Karpas-422 (cell line): ENCODE measurements at regions not wholly inside any gene's neighbourhood (a gene's known extent, or its start where the extent isn't known, plus 50 kb on each side); places are given as distances from the start of the nearest gene placed in this dataset.

Experiments
- DNase-seq: peaks from one replicate; pipeline ENCODE4 v3.0.0-alpha.2; 2015
- H2AFZ ChIP-seq: fragments of 200-600 bp; sonication (generic); 2 replicates; pipeline ENCODE4 v1.6.1; 2014; ENCODE audit warnings: antibody characterized with exemption, low read length, mixed read lengths
- H3K27ac ChIP-seq: fragments of 200-600 bp; sonication (generic); 2 replicates; pipeline ENCODE4 v1.5.1; 2014; ENCODE audit warnings: mild to moderate bottlenecking, low read length, moderate library complexity
- H3K27me3 ChIP-seq: fragments of 200-600 bp; sonication (generic); 2 replicates; pipeline ENCODE4 v1.6.1; 2014; ENCODE audit warnings: low read length, mixed read lengths
- H3K36me3 ChIP-seq: fragments of 200-600 bp; sonication (generic); 2 replicates; pipeline ENCODE4 v1.6.1; 2014; ENCODE audit warnings: low read length, mixed read lengths; ENCODE audit not compliant: insufficient read depth
- H3K4me1 ChIP-seq: fragments of 200-600 bp; sonication (generic); 2 replicates; pipeline ENCODE4 v1.6.1; 2014; ENCODE audit warnings: mild to moderate bottlenecking, low read length, mixed read lengths
- H3K4me2 ChIP-seq: fragments of 200-600 bp; sonication (generic); 2 replicates; pipeline ENCODE4 v1.6.1; 2014; ENCODE audit warnings: low read length, low read depth, mild to moderate bottlenecking; ENCODE audit not compliant: poor library complexity, severe bottlenecking
- H3K4me3 ChIP-seq: fragments of 200-600 bp; sonication (generic); 2 replicates; pipeline ENCODE4 v1.5.1; 2014; ENCODE audit warnings: mild to moderate bottlenecking, antibody characterized with exemption, low read length, mixed read lengths
- H3K79me2 ChIP-seq: fragments of 200-600 bp; sonication (generic); 2 replicates; pipeline ENCODE4 v1.6.1; 2014; ENCODE audit warnings: mild to moderate bottlenecking, low read length, mixed read lengths
- H3K9ac ChIP-seq: fragments of 200-600 bp; sonication (generic); 2 replicates; pipeline ENCODE4 v1.6.0; 2014; ENCODE audit warnings: low read length
- H3K9me2 ChIP-seq: fragments of 200-600 bp; sonication (generic), shearing (Covaris generic); replicated peaks from 2 replicates; pipeline ENCODE4 v1.6.0; 2014; ENCODE audit warnings: mild to moderate bottlenecking, low read length, moderate library complexity; ENCODE audit not compliant: insufficient read depth
- H3K9me3 ChIP-seq: fragments of 300-700, 200-600 bp; sonication (generic); 2 replicates; pipeline ENCODE4 v1.6.1; 2014; ENCODE audit warnings: low read length, mixed read lengths
- H4K20me1 ChIP-seq: fragments of 200-600 bp; sonication (generic); 2 replicates; pipeline ENCODE4 v1.6.1; 2014; ENCODE audit warnings: mild to moderate bottlenecking, antibody characterized with exemption, low read length, low read depth; ENCODE audit not compliant: insufficient read depth

DNA sequence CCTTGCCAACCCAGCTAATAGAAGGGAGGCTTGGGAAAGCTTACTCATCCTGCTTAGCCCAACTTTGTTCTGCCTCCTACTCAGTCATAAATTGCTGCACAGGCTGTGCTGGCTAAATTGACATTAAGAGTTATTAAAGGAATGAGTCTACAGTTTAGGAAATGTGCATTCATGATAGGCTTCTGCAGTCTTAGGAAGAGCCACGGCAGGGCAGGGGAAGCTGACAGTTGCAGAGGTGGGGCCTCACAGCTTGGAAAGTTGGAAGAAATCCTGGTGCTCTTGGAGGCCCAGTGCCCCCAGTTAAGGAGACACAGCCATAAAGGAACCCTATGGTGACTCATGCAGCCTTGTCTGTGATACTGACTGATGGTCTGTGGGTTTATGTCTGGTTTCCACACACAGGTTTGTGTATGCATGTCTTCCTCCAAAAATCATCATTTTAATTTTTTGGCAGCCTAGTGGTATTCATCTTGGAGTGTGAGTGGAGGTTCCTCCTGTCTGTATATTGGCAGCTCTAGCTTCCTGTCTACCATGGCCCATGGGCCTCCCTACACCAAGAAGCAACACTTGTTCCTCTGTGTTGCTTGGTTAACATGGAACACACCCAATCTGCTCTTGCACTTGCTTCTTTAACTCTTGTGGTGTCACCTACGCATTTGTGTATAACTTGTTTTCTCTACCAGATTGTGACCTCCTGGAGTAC is 135.0 kb upstream of the KL start:
- Histone ChIP-seq H4K20me1 (no peaks in the 10 kb centered on the region), H2AFZ (no peak overlapping the region), H3K79me2 (no peaks in the 10 kb centered on the region), H3K9me3 (no peaks in the 10 kb centered on the region), H3K4me2 (no peak overlapping the region), H3K36me3 (no peaks in the 10 kb centered on the region), H3K9ac (no peak overlapping the region), H3K9me2 (no peaks in the 10 kb centered on the region), H3K4me1 (no peaks in the 10 kb centered on the region), H3K27ac (no peak overlapping the region), H3K27me3 (no peaks in the 10 kb centered on the region), H3K4me3 (no peak overlapping the region)
- no peak for DNase-seq

DNA sequence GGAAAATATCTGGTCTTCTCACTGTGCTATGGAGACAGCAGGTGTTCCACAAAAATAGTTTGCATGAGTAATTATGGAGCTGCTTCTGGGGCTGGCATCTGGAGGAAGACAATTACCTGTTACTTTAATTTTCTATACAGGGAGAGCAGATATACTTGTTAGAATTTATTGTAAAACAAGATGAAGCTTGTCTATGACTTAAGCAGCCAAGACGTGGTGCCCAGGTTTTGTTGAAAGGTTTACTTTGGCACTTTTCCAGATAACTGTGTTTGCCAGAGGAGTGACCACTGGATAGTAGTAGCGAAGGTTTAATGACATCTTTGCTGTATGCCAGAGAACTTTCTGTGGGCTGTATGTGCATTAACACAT is 134.5 kb upstream of the KL start:
- no peak for DNase-seq
- H3K36me3 ChIP-seq = no peaks in the 10 kb centered on the region
- H4K20me1 ChIP-seq = no peaks in the 10 kb centered on the region
- no peaks in the 10 kb centered on the region for H3K79me2 ChIP-seq
- H3K27me3 ChIP-seq = no peaks in the 10 kb centered on the region
- no peak overlapping the region for H3K9ac ChIP-seq
- no peak overlapping the region for H3K4me3 ChIP-seq
- H2AFZ ChIP-seq = no peak overlapping the region
- H3K4me1 ChIP-seq = no peaks in the 10 kb centered on the region
- H3K4me2 ChIP-seq = no peak overlapping the region
- no peaks in the 10 kb centered on the region for H3K9me3 ChIP-seq
- no peaks in the 10 kb centered on the region for H3K9me2 ChIP-seq
- no peak overlapping the region for H3K27ac ChIP-seq

DNA sequence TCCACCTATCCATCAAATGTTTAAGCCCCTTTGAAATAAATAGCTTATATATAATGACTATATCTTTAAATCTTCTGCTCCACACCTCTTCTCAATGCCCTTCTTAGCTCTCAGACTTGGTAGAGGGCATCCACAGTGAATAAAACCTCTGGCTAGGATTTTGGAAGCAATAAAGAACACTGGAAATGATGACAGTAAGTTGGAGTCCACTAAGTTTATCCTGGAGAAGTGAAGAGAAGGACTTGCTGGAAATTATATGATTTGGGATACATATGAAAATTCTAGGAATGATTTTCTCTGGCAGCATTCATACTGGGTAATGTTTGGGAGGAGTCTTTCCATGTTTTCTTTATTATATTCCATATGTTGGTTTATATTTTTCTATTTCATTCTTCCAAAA is 133.5 kb upstream of the KL start:
- Histone ChIP-seq H3K4me2 (no peak overlapping the region), H2AFZ (no peak overlapping the region), H3K9ac (no peak overlapping the region), H4K20me1 (no peaks in the 10 kb centered on the region), H3K36me3 (no peaks in the 10 kb centered on the region), H3K27ac (no peak overlapping the region), H3K9me3 (peaks cover 1% of the 10 kb centered on the region; the same call in 1 of the 2 replicates), H3K79me2 (no peaks in the 10 kb centered on the region), H3K9me2 (no peaks in the 10 kb centered on the region), H3K4me3 (no peak overlapping the region), H3K4me1 (no peaks in the 10 kb centered on the region), H3K27me3 (no peaks in the 10 kb centered on the region)
- no peak for DNase-seq

DNA sequence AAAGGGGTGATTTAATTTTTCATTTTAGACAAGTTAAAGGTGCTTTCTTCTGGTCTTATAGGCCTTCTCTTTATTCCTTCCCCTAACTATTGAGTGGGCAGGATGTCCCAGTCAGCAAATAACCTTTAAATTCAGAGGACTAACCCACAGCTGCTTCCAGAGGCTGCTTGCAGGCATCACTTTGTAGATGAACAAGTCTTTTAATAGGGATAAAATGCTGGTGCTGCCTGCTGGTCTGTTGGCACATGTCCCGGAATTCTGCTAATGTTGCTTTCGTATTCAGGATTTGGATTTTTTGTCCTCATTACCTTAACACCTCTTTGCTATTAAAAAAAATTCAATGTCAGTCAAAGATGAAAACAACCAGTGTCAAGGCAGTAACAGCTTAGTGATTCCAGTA is 132.7 kb upstream of the KL start:
- no peak overlapping the region for H3K9ac ChIP-seq
- H3K9me3 ChIP-seq = peaks cover 4% of the 10 kb centered on the region
- H3K4me2 ChIP-seq = no peak overlapping the region
- H3K27ac ChIP-seq = no peak overlapping the region
- no peaks in the 10 kb centered on the region for H3K27me3 ChIP-seq
- no peaks in the 10 kb centered on the region for H3K9me2 ChIP-seq
- H3K4me3 ChIP-seq = no peak overlapping the region
- H4K20me1 ChIP-seq = no peaks in the 10 kb centered on the region
- H3K79me2 ChIP-seq = no peaks in the 10 kb centered on the region
- H3K4me1 ChIP-seq = no peaks in the 10 kb centered on the region
- DNase-seq = no peak
- no peak overlapping the region for H2AFZ ChIP-seq
- H3K36me3 ChIP-seq = no peaks in the 10 kb centered on the region

DNA sequence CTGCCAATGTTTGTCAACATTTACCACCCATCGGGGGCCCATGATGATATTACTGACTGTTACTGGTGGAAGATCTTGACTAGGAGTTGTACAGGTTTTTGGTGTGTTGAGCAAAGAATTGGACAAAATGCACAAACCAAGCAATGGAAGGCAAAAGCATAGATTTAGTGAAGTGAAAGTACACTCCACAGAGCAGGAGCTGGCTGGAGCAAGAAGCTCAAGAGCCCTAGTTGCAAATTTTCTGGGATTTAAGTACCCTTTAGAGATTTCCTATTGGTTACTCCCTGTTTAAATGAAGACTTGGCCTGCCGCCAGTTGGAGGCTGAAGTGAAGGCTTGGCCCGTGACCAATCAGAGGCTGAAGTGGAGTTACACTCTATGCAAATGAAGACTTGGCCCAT is 128.6 kb upstream of the KL start:
- Histone ChIP-seq H3K36me3 (no peaks in the 10 kb centered on the region), H3K9me2 (no peaks in the 10 kb centered on the region), H4K20me1 (no peaks in the 10 kb centered on the region), H3K27me3 (no peaks in the 10 kb centered on the region), H3K4me2 (no peak overlapping the region), H3K4me1 (no peaks in the 10 kb centered on the region), H3K27ac (no peak overlapping the region), H2AFZ (no peak overlapping the region), H3K4me3 (no peak overlapping the region), H3K9me3 (peaks cover 4% of the 10 kb centered on the region), H3K9ac (no peak overlapping the region), H3K79me2 (no peaks in the 10 kb centered on the region)
- no peak for DNase-seq

DNA sequence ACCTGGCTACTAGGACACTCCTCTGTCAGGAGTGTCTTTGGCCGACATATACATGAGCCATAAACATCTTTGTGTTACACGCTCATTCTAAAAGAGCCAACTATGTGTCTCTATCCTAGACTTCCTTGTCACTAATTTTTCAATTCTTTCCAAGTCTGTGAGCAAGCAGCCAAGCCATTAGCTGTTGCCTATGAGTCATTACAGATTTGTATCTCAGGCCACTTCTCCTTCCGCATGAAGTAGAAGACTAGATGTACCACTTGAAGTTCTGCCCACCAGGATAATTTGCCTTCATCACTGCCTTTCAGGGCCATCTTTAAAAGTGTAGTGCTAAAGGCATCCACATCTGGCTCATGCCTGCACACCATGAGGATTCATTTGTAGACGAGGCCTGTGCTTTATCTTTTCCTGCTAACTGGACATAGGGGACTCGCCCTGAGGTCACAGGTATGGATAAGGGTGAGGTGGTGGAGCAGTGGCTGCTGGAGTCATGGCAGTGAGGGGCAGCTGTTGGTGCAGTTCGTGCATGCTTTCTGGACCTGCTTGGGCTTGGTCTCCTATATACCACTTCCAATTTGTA is 126.1 kb upstream of the KL start:
- no peaks in the 10 kb centered on the region for H3K4me1 ChIP-seq
- H4K20me1 ChIP-seq = no peaks in the 10 kb centered on the region
- no peak for DNase-seq
- H3K9me3 ChIP-seq = peaks cover 4% of the 10 kb centered on the region
- H3K9me2 ChIP-seq = no peaks in the 10 kb centered on the region
- no peak overlapping the region for H3K9ac ChIP-seq
- no peak overlapping the region for H2AFZ ChIP-seq
- H3K36me3 ChIP-seq = no peaks in the 10 kb centered on the region
- H3K4me3 ChIP-seq = no peak overlapping the region
- H3K27ac ChIP-seq = no peak overlapping the region
- no peaks in the 10 kb centered on the region for H3K79me2 ChIP-seq
- H3K4me2 ChIP-seq = no peak overlapping the region
- no peaks in the 10 kb centered on the region for H3K27me3 ChIP-seq

DNA sequence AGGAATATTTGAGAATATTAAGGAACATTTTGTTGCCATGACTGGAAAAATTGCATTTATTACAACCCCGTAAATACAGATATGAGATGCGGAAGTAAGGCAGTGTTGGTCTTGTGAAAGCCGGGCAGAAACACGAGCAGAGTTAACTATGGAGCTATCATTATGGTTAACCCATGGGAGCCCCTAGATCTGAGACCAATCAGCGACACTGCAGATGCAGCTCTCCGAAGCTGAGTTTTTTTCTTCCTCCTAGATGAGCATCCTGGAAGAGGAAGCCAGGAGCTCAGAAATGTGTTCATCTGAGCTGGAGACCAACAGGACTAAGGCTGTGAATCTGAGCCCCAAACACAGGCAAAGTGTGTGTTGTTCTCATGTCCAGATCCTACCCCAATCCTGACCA is 123.0 kb upstream of the KL start:
- Histone ChIP-seq H3K4me3 (no peak overlapping the region), H3K9me2 (no peaks in the 10 kb centered on the region), H3K79me2 (no peaks in the 10 kb centered on the region), H3K4me1 (no peaks in the 10 kb centered on the region), H4K20me1 (no peaks in the 10 kb centered on the region), H3K36me3 (no peaks in the 10 kb centered on the region), H3K27me3 (no peaks in the 10 kb centered on the region), H3K9me3 (no peaks in the 10 kb centered on the region), H2AFZ (no peak overlapping the region), H3K9ac (no peak overlapping the region), H3K4me2 (no peak overlapping the region), H3K27ac (no peak overlapping the region)
- DNase-seq = no peak

DNA sequence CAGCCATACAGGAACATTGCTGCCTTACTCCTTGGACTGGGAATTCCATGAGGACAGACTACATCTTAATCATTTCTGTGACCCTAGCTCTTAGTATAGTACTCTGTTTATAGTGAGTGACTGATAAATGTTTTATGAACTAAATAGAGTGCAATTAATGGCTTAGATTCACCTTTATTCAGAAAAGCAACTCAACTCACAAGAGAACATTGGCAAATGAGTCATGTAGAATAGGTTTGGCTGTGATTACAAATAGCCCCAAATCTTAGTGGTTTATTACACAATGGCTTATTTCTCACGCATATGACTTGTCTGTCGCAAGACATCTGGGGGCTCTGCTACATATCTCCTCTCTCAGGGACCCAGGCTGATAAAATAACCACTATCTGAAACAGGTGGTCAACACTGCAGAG is 121.6 kb upstream of the KL start:
- Histone ChIP-seq H3K4me3 (no peak overlapping the region), H3K9ac (no peak overlapping the region), H3K27me3 (no peaks in the 10 kb centered on the region), H3K4me1 (no peaks in the 10 kb centered on the region), H3K4me2 (no peak overlapping the region), H3K27ac (no peak overlapping the region), H2AFZ (no peak overlapping the region), H3K36me3 (no peaks in the 10 kb centered on the region), H3K9me3 (no peaks in the 10 kb centered on the region), H4K20me1 (no peaks in the 10 kb centered on the region), H3K9me2 (no peaks in the 10 kb centered on the region), H3K79me2 (no peaks in the 10 kb centered on the region)
- no peak for DNase-seq
